Epithelial cell of esophagus (primary cell): ENCODE measurements at regions not wholly inside any gene's neighbourhood (a gene's known extent, or its start where the extent isn't known, plus 50 kb on each side); places are given as distances from the start of the nearest gene placed in this dataset.

Source experiments
- DNase-seq: peaks from one replicate; pipeline ENCODE4 v3.0.0; 2010; ENCODE audit warnings: low read depth
- H3K4me3 ChIP-seq: 2 replicates; pipeline ENCODE4 v1.5.1; 2011; ENCODE audit warnings: mild to moderate bottlenecking, low read length, control low read depth
- TF ChIP-seq, protein P1 (sequence below): IDR thresholded peaks from 2 replicates; pipeline ENCODE4 v1.5.1; 2011; ENCODE audit warnings: low read depth, mild to moderate bottlenecking, low read length, control low read depth, inconsistent platforms; ENCODE audit not compliant: insufficient read depth; ENCODE audit errors: missing control alignments

DNA sequence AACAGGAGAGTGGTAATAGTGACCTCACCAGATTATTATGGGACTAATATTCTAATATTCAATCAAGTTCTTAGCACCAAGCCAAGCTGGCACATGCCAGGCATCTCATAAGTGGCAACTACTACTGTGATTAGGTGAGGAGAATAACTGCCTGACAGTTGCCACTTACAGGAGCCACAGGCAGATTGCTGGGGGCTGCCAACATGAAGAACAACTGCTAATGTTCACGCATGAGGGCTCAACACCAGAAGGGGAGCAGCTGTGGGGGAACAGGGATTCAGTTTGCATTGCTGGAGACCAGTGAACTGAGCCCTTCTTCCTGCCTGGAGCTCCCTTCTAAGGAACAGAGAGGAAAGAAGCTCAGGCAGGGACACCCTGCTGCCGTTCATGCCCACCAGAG lies 504.5 kb downstream of the FOXO1 start:
- no peak overlapping the region for H3K4me3 ChIP-seq
- no peak for DNase-seq
- TF ChIP-seq, protein P1, sequence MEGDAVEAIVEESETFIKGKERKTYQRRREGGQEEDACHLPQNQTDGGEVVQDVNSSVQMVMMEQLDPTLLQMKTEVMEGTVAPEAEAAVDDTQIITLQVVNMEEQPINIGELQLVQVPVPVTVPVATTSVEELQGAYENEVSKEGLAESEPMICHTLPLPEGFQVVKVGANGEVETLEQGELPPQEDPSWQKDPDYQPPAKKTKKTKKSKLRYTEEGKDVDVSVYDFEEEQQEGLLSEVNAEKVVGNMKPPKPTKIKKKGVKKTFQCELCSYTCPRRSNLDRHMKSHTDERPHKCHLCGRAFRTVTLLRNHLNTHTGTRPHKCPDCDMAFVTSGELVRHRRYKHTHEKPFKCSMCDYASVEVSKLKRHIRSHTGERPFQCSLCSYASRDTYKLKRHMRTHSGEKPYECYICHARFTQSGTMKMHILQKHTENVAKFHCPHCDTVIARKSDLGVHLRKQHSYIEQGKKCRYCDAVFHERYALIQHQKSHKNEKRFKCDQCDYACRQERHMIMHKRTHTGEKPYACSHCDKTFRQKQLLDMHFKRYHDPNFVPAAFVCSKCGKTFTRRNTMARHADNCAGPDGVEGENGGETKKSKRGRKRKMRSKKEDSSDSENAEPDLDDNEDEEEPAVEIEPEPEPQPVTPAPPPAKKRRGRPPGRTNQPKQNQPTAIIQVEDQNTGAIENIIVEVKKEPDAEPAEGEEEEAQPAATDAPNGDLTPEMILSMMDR: no peak

DNA sequence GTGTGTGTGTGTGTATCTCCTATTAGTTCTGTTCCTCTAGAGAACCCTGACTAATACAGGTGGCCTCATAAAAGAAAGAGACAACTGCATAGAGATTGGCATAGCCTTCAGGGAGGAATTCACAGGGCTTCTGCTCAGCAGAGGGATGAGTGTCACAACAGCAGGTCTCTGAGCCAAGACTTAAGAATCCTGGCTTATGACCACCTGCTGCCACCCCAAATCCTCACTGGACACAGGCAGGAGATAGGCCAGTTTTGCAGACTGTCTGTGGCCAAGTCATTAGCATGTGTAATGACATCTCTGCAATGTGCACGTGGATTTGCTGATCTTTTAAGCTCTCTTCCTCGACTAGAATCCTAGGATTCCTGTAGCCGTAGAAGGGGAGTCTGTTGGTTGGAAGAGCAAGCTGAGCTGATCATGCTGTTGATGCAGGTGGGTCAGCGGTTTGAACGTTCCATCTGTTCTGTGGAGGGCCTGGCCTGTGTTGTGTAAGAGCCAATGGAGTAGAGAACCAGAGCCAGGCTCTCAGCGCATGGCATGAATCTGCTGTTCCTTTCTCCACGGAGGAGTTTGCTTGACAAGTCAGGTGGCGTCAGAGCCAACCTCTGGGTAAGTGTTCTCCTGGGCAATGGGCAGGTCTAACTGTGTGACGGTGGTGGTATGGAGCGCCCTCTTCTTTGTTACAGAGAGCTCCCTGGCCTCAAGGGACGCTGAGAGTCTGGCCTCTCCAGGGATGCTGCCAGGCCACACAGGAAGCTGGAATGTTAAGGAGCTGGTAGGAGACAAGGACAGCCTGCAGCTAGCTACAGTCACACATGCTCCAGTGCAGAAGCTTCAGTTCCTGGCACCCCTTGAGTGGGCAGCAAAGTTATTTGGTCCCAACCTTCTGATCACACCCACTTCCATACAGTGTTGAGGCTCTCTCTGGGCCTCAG lies 503.1 kb downstream of the FOXO1 start:
- TF ChIP-seq, protein P1: no peak
- no peak overlapping the region for H3K4me3 ChIP-seq
- no peak for DNase-seq

DNA sequence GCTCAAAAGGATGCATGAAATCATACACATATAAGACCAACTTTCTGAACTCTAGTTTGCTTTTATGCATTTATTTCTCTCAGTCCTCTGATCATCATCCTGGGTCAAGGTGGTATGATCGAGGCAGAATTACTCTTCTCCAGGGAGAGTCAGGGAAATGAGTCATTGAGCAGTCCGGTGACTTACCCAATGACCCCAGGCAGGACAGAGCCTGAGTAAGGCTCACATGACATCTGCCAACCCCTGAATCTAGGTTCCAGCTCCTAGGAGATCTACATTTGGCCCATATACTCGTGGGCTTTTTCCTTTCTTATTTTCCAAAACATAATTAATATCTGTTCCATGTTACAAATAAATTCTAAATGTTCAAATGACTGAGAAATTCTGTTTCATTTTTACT lies 502.3 kb downstream of the FOXO1 start:
- TF ChIP-seq, protein P1: no peak
- peak; percentile 50 for DNase-seq
- H3K4me3 ChIP-seq: no peak overlapping the region

DNA sequence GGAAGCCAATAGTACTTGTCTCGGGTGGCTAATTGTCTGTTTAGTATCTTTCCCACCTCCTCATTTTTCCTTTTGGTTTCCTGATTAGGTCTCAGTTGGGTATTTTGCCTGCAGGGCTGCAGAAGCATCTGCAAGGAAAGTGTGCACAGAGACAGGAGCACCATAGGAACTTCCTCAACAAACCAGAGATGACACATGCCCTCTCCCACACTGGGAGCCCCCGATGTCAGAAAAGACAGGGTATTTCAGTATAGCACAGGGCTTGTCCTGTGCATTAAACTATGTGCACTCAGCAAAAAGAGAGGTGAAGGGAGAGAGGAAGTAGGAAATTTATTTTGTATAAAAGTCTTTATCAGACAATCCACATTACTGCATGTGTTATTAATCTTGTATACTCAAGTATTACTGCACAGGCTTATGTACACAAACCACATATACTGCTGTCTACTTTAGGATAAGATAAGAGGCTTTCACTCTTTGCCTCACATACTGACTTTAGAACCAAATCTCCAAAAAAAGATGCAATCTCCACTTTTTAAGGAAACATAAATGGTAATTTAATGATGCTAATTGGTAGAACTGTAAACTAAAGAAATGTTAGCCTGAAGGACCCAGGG lies 501.0 kb downstream of the FOXO1 start:
- no peak overlapping the region for H3K4me3 ChIP-seq
- no peak for DNase-seq
- TF ChIP-seq, protein P1: no peak

DNA sequence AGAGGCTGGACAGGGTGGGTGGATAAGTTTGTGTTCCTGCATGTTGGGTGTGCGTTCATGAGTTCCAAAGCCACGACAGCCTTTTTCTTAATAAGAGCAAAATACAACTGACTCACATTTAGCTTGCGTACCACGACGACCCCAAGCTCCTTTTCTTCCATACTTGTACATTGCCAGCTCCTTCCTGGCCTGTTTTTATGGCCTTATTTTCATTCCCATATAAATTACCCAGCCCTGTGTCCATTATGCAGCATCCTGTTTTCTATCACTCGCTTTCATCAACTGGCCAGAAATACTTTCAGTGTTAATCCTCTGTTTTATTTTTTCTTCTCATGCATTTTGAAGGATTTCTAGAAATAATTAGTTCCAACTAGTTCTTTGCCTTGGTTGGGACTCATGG lies 499.1 kb downstream of the FOXO1 start:
- TF ChIP-seq, protein P1: no peak
- H3K4me3 ChIP-seq: no peak overlapping the region
- no peak for DNase-seq

DNA sequence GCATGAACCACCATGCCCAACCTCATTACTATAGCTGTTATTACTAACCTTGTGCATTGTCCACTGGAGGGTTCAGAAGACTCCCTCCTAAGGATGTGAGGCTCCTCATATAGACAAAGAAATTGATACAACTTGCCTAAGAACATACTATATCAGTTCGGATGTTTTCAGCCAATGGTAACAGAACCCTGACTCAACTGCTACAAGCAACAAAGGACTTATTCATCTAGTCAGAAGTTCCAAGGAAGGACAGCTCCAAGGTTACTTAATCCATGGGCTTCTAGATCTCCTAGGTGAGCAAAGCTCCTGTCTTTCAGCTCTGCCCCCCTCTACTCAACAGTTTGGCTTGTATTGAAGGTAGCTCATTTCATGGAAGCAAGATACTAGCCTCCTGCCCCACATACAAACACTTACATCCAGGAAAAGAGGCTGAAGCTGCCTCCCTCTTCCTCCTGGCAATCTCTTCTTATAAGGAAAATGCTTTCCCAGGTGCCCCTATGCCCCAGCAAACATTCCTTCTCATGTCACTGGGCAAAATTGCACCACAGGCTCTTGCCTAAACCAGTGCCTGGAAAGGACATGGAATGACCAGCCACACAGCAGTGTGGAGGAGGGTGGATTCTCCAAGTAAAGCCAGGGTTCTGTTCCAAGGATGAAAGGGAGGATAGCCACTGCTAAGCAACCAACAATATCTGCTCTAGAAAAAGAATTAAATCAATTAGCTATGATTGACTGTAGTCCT lies 497.8 kb downstream of the FOXO1 start:
- H3K4me3 ChIP-seq: no peak overlapping the region
- DNase-seq: peak; percentile 28
- TF ChIP-seq, protein P1: no peak
